Natural killer cell (primary cell): ENCODE measurements at regions not wholly inside any gene's neighbourhood (a gene's known extent, or its start where the extent isn't known, plus 50 kb on each side); places are given as distances from the start of the nearest gene placed in this dataset.

Source experiments
- ATAC-seq, 3 donors: fragments of 150-1000 bp in 2 of 3; fragments of 200-7000 bp in 1 of 3; cut with Tn5 transposase; 1 replicate in 1 of 3; 2 replicates in 2 of 3; pipeline ENCODE4 v1.10.0; 2021; ENCODE audit warnings: mild to moderate bottlenecking in 2 of 3, moderate library complexity in 2 of 3
- DNase-seq, 2 donors: peaks; one replicate each; pipeline versions ENCODE4 v3.0.0 to v3.0.0-alpha.2; 2013 to 2021; ENCODE audit warnings: mixed read lengths in 1 of 2
- H3K27ac ChIP-seq: one replicate; pipeline ENCODE4 v1.5.1; 2013; ENCODE audit warnings: mild to moderate bottlenecking, low read length
- H3K27me3 ChIP-seq: one replicate; pipeline ENCODE4 v1.6.1; 2013; ENCODE audit warnings: low read length; ENCODE audit not compliant: control insufficient read depth, insufficient read depth
- H3K36me3 ChIP-seq: one replicate; pipeline ENCODE4 v1.6.1; 2013; ENCODE audit warnings: low read length; ENCODE audit not compliant: control insufficient read depth, insufficient read depth
- H3K4me1 ChIP-seq: one replicate; pipeline ENCODE4 v1.6.1; 2013; ENCODE audit warnings: low read length; ENCODE audit not compliant: control insufficient read depth, insufficient read depth
- H3K4me3 ChIP-seq: one replicate; pipeline ENCODE4 v1.5.1; 2013; ENCODE audit warnings: low read length
- H3K9me3 ChIP-seq: one replicate; pipeline ENCODE4 v1.6.1; 2013; ENCODE audit warnings: low read length; ENCODE audit not compliant: control insufficient read depth, insufficient read depth
- H3K27ac Mint-ChIP-seq, 2 donors: one replicate each; pipeline ENCODE4 v1.8.0; 2022; ENCODE audit warnings: mild to moderate bottlenecking in 2 of 2, mixed read lengths in 2 of 2, moderate library complexity in 1 of 2
- H3K27me3 Mint-ChIP-seq, 2 donors: one replicate each; pipeline ENCODE4 v1.8.0; 2022; ENCODE audit warnings: low read depth in 2 of 2, mixed read lengths in 2 of 2
- H3K36me3 Mint-ChIP-seq: one replicate; pipeline ENCODE4 v1.8.0; 2022; ENCODE audit warnings: mixed read lengths
- H3K4me1 Mint-ChIP-seq, 2 donors: one replicate each; pipeline ENCODE4 v1.8.0; 2022; ENCODE audit warnings: mixed read lengths in 2 of 2
- H3K4me3 Mint-ChIP-seq: one replicate; pipeline ENCODE4 v1.8.0; 2022; ENCODE audit warnings: mild to moderate bottlenecking, moderate library complexity, mixed read lengths
- H3K9me3 Mint-ChIP-seq, 2 donors: one replicate each; pipeline ENCODE4 v1.8.0; 2022; ENCODE audit warnings: mixed read lengths in 2 of 2
- CTCF ChIP-seq: fragments of 200-600 bp; IDR thresholded peaks from one replicate; pipeline ENCODE4 v1.8.0; 2022; ENCODE audit warnings: antibody characterized with exemption
- WGBS: methylation state at CpG from one replicate; pipeline ENCODE4 v1.1.7; 2013; ENCODE audit warnings: missing lambda C conversion rate; ENCODE audit not compliant: insufficient coverage; 5-methylcytosine and 5-hydroxymethylcytosine counted together
- intact Hi-C: fragments of 100-400 bp; cut with micrococcal nuclease; formaldehyde crosslinking; loops from one replicate; pipeline ENCODE4 v1.14.2; 2022

- no peaks in the 10 kb centered on the region for H3K9me3 Mint-ChIP-seq
These were observed 363.9 kb downstream of the KIF16B start for GRCh38 chr20:16209357-16209756.

GRCh38 chr20:16208443-16208842 lies 364.8 kb downstream of the KIF16B start:
- H3K27me3 ChIP-seq, result no peaks in the 10 kb centered on the region
- no peak for DNase-seq
- no peaks in the 10 kb centered on the region for H3K36me3 ChIP-seq
- H3K4me3 Mint-ChIP-seq, result no peak overlapping the region
- H3K4me3 ChIP-seq, result no peak overlapping the region
- no peak overlapping the region for H3K27ac Mint-ChIP-seq
- WGBS, result 98% methylated on average over 4 of the region's 4 CpGs
- intact Hi-C loops, result no loop called here
- no peaks in the 10 kb centered on the region for H3K4me1 Mint-ChIP-seq
- no peaks in the 10 kb centered on the region for H3K36me3 Mint-ChIP-seq
- ATAC-seq, result no peak
- no peaks in the 10 kb centered on the region for H3K4me1 ChIP-seq
- H3K9me3 Mint-ChIP-seq, result peaks cover 0 to 2% of the 10 kb centered on the region in 2 donors
- H3K9me3 ChIP-seq, result no peaks in the 10 kb centered on the region
- TF ChIP-seq CTCF, result no peak
- no peak overlapping the region for H3K27ac ChIP-seq
- peaks cover 0 to 3% of the 10 kb centered on the region in 2 donors for H3K27me3 Mint-ChIP-seq

More at GRCh38 chr20:16209357-16209756, 363.9 kb downstream of the KIF16B start:
- 86% methylated on average over 2 of the region's 2 CpGs for WGBS
- Mint-ChIP-seq H3K36me3 (no peaks in the 10 kb centered on the region), H3K4me3 (no peak overlapping the region), H3K27ac (no peak overlapping the region), H3K4me1 (no peaks in the 10 kb centered on the region), H3K27me3 (peaks cover 0 to 3% of the 10 kb centered on the region in 2 donors)
- Histone ChIP-seq H3K36me3 (no peaks in the 10 kb centered on the region), H3K9me3 (no peaks in the 10 kb centered on the region), H3K4me1 (no peaks in the 10 kb centered on the region), H3K4me3 (no peak overlapping the region), H3K27ac (no peak overlapping the region), H3K27me3 (no peaks in the 10 kb centered on the region)
- intact Hi-C loops, result no loop called here
- TF ChIP-seq CTCF, result no peak
- ATAC-seq (no peak), DNase-seq (no peak)

- no peaks in the 10 kb centered on the region for H3K36me3 ChIP-seq
- H3K4me1 Mint-ChIP-seq, result peaks cover 0 to 4% of the 10 kb centered on the region in 2 donors
- intact Hi-C loops, result no loop called here
- no peaks in the 10 kb centered on the region for H3K27me3 ChIP-seq
- ATAC-seq (no peak), DNase-seq (no peak)
- WGBS, result 53% methylated on average over 3 of the region's 3 CpGs
- H3K27me3 Mint-ChIP-seq, result peaks cover 0 to 3% of the 10 kb centered on the region in 2 donors
- H3K27ac ChIP-seq, result no peak overlapping the region
- H3K4me3 Mint-ChIP-seq, result no peak overlapping the region
- peaks cover 0 to 2% of the 10 kb centered on the region in 2 donors for H3K9me3 Mint-ChIP-seq
- H3K27ac Mint-ChIP-seq, result no peak overlapping the region
- TF ChIP-seq CTCF, result no peak
- H3K36me3 Mint-ChIP-seq, result no peaks in the 10 kb centered on the region
- no peaks in the 10 kb centered on the region for H3K9me3 ChIP-seq
- no peak overlapping the region for H3K4me3 ChIP-seq
- H3K4me1 ChIP-seq, result no peaks in the 10 kb centered on the region
These were observed 366.4 kb downstream of the KIF16B start for GRCh38 chr20:16206817-16207216.

GRCh38 chr20:16205507-16205906 lies 367.7 kb downstream of the KIF16B start:
- Histone ChIP-seq H3K4me3 (no peak overlapping the region), H3K27ac (no peak overlapping the region), H3K27me3 (no peaks in the 10 kb centered on the region), H3K9me3 (no peaks in the 10 kb centered on the region), H3K4me1 (no peaks in the 10 kb centered on the region), H3K36me3 (no peaks in the 10 kb centered on the region)
- peaks cover 2 to 3% of the 10 kb centered on the region in 2 donors for H3K9me3 Mint-ChIP-seq
- WGBS, result 81% methylated on average over 2 of the region's 2 CpGs
- H3K27me3 Mint-ChIP-seq, result peaks cover 0 to 3% of the 10 kb centered on the region in 2 donors
- no peak overlapping the region for H3K27ac Mint-ChIP-seq
- ATAC-seq (no peak), DNase-seq (no peak)
- intact Hi-C loops, result no loop called here
- no peak for TF ChIP-seq CTCF
- no peaks in the 10 kb centered on the region for H3K36me3 Mint-ChIP-seq
- H3K4me3 Mint-ChIP-seq, result no peak overlapping the region
- peaks cover 0 to 12% of the 10 kb centered on the region in 2 donors for H3K4me1 Mint-ChIP-seq
